ENCODE measurements at regions not wholly inside any gene's neighbourhood (a gene's known extent, or its start where the extent isn't known, plus 50 kb on each side); places are given as distances from the start of the nearest gene placed in this dataset.

DNA sequence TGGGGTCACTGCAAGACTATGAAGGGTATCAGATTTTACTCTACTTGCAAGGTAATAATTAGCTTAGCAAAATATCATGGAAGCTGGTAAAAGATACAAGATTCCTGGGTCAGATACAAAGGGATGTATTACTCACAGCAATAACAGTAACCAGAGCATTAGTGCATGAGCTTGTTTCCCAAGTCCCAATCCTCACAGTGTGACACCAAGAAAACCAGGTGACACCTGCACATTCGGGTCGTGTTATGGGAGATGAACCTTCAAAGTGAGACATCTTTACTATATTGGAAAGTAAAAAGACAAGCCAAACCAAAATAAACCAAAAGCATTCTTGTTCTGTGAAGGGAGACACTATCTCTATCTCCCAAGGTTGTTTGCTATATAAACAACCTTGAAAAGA is 528.7 kb upstream of the TGFBR2 start:
- 24 to 57% (median 30%) methylated on average over 2 of the region's 2 CpGs for whole genome bisulfite sequencing, 3 donors
- intact Hi-C loops (cut with DNase I), result no loop called here
- no peaks in the 10 kb centered on the region for H3K9me3 ChIP-seq
- no peak overlapping the region for H3K27ac ChIP-seq
- H3K4me1 ChIP-seq (ENCODE audit: insufficient read depth), result no peaks in the 10 kb centered on the region
- no peak for DNase-seq
- no peaks in the 10 kb centered on the region for H3K36me3 ChIP-seq
- H3K4me3 ChIP-seq, result no peak overlapping the region
- H3K27me3 ChIP-seq, result no peaks in the 10 kb centered on the region
- TF ChIP-seq POLR2A (IDR thresholded peaks at IDR 0.05) (no peak), EP300 (IDR thresholded peaks at IDR 0.05) (no peak)
- TF ChIP-seq, protein P1, sequence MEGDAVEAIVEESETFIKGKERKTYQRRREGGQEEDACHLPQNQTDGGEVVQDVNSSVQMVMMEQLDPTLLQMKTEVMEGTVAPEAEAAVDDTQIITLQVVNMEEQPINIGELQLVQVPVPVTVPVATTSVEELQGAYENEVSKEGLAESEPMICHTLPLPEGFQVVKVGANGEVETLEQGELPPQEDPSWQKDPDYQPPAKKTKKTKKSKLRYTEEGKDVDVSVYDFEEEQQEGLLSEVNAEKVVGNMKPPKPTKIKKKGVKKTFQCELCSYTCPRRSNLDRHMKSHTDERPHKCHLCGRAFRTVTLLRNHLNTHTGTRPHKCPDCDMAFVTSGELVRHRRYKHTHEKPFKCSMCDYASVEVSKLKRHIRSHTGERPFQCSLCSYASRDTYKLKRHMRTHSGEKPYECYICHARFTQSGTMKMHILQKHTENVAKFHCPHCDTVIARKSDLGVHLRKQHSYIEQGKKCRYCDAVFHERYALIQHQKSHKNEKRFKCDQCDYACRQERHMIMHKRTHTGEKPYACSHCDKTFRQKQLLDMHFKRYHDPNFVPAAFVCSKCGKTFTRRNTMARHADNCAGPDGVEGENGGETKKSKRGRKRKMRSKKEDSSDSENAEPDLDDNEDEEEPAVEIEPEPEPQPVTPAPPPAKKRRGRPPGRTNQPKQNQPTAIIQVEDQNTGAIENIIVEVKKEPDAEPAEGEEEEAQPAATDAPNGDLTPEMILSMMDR (IDR thresholded peaks at IDR 0.05), result no peak

DNA sequence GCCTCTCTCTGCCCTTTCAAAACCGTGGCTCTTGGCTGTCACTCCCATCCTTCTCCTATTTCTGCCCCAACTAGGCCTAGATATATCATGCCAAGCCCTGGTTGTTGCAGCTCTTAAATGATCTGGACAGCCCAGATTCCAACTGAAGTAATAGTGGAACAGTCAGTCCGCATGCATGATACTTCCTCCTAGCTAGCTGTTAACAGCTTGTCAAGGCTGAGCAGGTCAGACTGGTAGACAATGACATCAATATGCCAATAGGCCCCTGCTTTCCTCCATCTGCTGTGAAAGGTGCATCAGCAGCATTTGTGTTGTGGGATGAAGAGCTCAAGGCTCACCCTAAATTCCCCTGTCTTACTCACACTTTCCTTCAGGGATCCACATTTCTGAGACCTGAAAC is 527.7 kb upstream of the TGFBR2 start:
- intact Hi-C loops (cut with DNase I), result no loop called here
- no peaks in the 10 kb centered on the region for H3K27me3 ChIP-seq
- no peak for TF ChIP-seq POLR2A (IDR thresholded peaks at IDR 0.05)
- TF ChIP-seq EP300 (IDR thresholded peaks at IDR 0.05), result no peak
- TF ChIP-seq, protein P1 (IDR thresholded peaks at IDR 0.05), result no peak
- H3K27ac ChIP-seq, result no peak overlapping the region
- no peaks in the 10 kb centered on the region for H3K9me3 ChIP-seq
- no peak for DNase-seq
- H3K36me3 ChIP-seq, result no peaks in the 10 kb centered on the region
- no peak overlapping the region for H3K4me3 ChIP-seq
- H3K4me1 ChIP-seq (ENCODE audit: insufficient read depth), result no peaks in the 10 kb centered on the region
- 45 to 57% (median 53%) methylated on average over 2 of the region's 2 CpGs for WGBS, 3 donors

DNA sequence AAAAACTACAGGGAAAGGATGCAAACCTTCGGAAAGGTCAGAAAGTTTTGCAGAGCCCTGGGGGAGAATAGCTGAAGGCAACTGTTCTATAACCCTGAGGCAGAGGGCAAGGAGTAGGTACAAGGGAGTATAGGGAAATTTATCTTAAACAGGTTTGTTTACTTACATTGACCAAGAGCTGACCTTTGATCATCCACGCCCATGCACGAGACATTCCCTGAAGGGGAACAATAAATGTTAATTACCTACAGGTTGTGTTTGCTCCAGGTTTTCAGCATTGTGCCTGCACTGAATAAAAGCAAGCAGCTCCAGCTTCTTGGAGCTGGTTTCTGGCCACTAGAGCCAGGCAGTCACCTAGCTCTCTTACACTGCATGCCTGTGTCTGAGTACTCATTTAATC is 524.5 kb upstream of the TGFBR2 start:
- DNase-seq, result no peak
- Histone ChIP-seq H3K4me3 (no peak overlapping the region), H3K36me3 (no peaks in the 10 kb centered on the region), H3K4me1 (ENCODE audit: insufficient read depth) (no peaks in the 10 kb centered on the region), H3K9me3 (no peaks in the 10 kb centered on the region), H3K27me3 (no peaks in the 10 kb centered on the region), H3K27ac (no peak overlapping the region)
- 75 to 82% (median 79%) methylated on average over 3 of the region's 3 CpGs for WGBS, 3 donors
- intact Hi-C loops (cut with DNase I), result no loop called here
- TF ChIP-seq POLR2A (IDR thresholded peaks at IDR 0.05), result no peak
- no peak for TF ChIP-seq EP300 (IDR thresholded peaks at IDR 0.05)
- TF ChIP-seq, protein P1 (IDR thresholded peaks at IDR 0.05), result no peak

DNA sequence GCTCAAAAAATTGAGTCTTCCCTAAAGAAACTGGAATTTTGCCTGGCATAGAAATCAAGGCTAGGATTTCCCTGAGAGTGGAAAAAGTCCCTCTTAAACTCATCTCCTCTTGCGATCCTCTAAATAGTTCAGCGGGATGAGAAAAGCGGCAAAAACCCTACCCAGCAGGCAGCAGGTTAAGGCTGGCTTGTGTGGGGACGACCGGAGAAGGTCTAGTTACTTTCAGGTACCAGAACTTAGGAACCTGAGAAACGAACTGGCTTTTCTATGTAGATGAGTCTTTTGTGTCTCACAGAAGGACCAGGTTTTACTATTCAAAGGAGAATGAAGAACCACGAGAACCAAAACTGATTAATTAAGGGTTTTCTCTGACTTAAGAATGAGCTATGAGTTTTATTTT is 523.7 kb upstream of the TGFBR2 start:
- Histone ChIP-seq H3K9me3 (no peaks in the 10 kb centered on the region), H3K4me1 (ENCODE audit: insufficient read depth) (no peaks in the 10 kb centered on the region), H3K27me3 (no peaks in the 10 kb centered on the region), H3K4me3 (no peak overlapping the region), H3K36me3 (no peaks in the 10 kb centered on the region), H3K27ac (no peak overlapping the region)
- intact Hi-C loops (cut with DNase I), result no loop called here
- TF ChIP-seq, protein P1 (IDR thresholded peaks at IDR 0.05), result no peak
- TF ChIP-seq POLR2A (IDR thresholded peaks at IDR 0.05) (no peak), EP300 (IDR thresholded peaks at IDR 0.05) (no peak)
- no peak for DNase-seq
- 78 to 81% (median 78%) methylated on average over 7 of the region's 7 CpGs for WGBS, 3 donors

DNA sequence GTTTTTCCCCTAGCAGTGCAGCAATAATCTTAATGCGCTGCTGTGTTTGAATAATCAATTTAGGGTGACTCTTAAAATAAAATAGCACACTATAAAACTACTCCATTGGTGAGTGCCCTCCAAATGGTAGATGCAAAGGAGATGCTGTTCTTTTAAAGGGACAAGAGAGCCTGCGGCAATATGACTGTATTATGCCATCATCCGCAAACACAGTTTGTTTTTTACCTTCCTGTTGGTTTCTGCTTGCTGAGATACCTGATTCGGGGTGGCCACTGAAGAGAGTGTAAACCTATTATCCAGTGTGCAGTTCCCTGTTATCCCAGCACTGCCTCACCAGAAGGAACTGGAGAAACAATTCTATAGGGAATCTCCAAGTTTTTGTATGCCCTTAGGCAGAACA is 523.1 kb upstream of the TGFBR2 start:
- Histone ChIP-seq H3K27me3 (no peaks in the 10 kb centered on the region), H3K36me3 (no peaks in the 10 kb centered on the region), H3K27ac (no peak overlapping the region), H3K4me1 (ENCODE audit: insufficient read depth) (no peaks in the 10 kb centered on the region), H3K9me3 (no peaks in the 10 kb centered on the region), H3K4me3 (no peak overlapping the region)
- TF ChIP-seq POLR2A (IDR thresholded peaks at IDR 0.05) (no peak), EP300 (IDR thresholded peaks at IDR 0.05) (no peak)
- TF ChIP-seq, protein P1 (IDR thresholded peaks at IDR 0.05), result no peak
- WGBS, 3 donors, result 78 to 88% (median 88%) methylated on average over 4 of the region's 4 CpGs
- intact Hi-C loops (cut with DNase I), result no loop called here
- no peak for DNase-seq
